H1 (cell line): ENCODE measurements at regions not wholly inside any gene's neighbourhood (a gene's known extent, or its start where the extent isn't known, plus 50 kb on each side); places are given as distances from the start of the nearest gene placed in this dataset.

Experiments
- EGR1 ChIP-seq: IDR thresholded peaks from 2 replicates; pipeline ENCODE4 v1.6.1; 2011; ENCODE audit warnings: low read depth, low read length, borderline replicate concordance
- PHF8 ChIP-seq: fragments of 200-600 bp; sonication (generic); conservative IDR thresholded peaks from 2 replicates; pipeline ENCODE4 v1.7.1; 2012; ENCODE audit warnings: low read depth, mild to moderate bottlenecking, inconsistent platforms, low read length, moderate library complexity
- RXRA ChIP-seq: IDR thresholded peaks from 2 replicates; pipeline ENCODE4 v1.6.1; 2011; ENCODE audit warnings: low read depth, mild to moderate bottlenecking, low read length, moderate library complexity; ENCODE audit not compliant: insufficient read depth
- SP2 ChIP-seq: IDR thresholded peaks from 2 replicates; pipeline ENCODE4 v1.6.1; 2012; ENCODE audit warnings: mild to moderate bottlenecking, low read length, inconsistent platforms
- SP4 ChIP-seq: IDR thresholded peaks from 2 replicates; pipeline ENCODE4 v1.6.1; 2012; ENCODE audit warnings: low read length, inconsistent platforms
- TF ChIP-seq, protein P1 (sequence below), 3 experiments: IDR thresholded peaks; 1 replicate in 2 of 3; 2 replicates in 1 of 3; pipeline versions ENCODE4 v1.5.1 to v1.6.1; 2011; ENCODE audit warnings: low read length in 3 of 3, mild to moderate bottlenecking in 3 of 3, inconsistent platforms in 2 of 3, low read depth in 1 of 3, moderate library complexity in 1 of 3; ENCODE audit not compliant: insufficient read depth in 1 of 3; ENCODE audit errors: control extremely low read depth in 1 of 3

DNA sequence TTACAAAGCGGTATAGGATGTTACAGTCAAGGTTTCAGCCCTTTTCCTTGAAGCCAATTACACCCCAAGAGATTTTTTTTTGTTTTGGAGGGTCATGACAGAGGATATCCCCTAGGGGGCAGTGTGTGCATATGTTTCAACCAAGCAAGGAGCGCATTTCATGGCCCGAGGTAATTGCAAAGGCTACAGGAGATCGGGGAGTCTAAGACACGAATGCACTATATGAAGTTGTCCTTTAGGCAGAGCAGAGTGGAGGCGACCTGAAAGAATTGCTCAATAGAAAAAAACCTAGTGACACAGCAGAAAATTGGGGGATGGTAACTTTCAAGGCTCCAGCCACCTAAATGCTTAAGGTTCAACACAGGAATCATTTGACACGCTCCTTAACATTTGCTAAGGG lies 219.8 kb upstream of the PARD3B start (continued):
- no peak for TF ChIP-seq SP2
- TF ChIP-seq PHF8: no peak
- no peak for TF ChIP-seq SP4
- TF ChIP-seq, protein P1, sequence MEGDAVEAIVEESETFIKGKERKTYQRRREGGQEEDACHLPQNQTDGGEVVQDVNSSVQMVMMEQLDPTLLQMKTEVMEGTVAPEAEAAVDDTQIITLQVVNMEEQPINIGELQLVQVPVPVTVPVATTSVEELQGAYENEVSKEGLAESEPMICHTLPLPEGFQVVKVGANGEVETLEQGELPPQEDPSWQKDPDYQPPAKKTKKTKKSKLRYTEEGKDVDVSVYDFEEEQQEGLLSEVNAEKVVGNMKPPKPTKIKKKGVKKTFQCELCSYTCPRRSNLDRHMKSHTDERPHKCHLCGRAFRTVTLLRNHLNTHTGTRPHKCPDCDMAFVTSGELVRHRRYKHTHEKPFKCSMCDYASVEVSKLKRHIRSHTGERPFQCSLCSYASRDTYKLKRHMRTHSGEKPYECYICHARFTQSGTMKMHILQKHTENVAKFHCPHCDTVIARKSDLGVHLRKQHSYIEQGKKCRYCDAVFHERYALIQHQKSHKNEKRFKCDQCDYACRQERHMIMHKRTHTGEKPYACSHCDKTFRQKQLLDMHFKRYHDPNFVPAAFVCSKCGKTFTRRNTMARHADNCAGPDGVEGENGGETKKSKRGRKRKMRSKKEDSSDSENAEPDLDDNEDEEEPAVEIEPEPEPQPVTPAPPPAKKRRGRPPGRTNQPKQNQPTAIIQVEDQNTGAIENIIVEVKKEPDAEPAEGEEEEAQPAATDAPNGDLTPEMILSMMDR (IDR thresholded peaks at IDR 0.05; ENCODE audit: control extremely low read depth in 1 of 3, insufficient read depth in 1 of 3, low read depth in 1 of 3, low read length in 3 of 3): peak; percentile 10 to 72 (median 71)
- no peak for TF ChIP-seq EGR1
- TF ChIP-seq RXRA: no peak
